NCI-H2196 (cell line): ENCODE measurements at regions not wholly inside any gene's neighbourhood (a gene's known extent, or its start where the extent isn't known, plus 50 kb on each side); places are given as distances from the start of the nearest gene placed in this dataset.

Source experiments
- DNase-seq: peaks from one replicate; lab custom pipeline; 2025; ENCODE audit not compliant: unreplicated experiment; lab: John Stamatoyannopoulos, UW

GRCh38 chr20:50416269-50417022 lies 93.7 kb upstream of the PTPN1 start:
- DNase-seq: no peak

GRCh38 chr20:50417023-50417329 lies 93.2 kb upstream of the PTPN1 start:
- DNase-seq: no peak

DNA sequence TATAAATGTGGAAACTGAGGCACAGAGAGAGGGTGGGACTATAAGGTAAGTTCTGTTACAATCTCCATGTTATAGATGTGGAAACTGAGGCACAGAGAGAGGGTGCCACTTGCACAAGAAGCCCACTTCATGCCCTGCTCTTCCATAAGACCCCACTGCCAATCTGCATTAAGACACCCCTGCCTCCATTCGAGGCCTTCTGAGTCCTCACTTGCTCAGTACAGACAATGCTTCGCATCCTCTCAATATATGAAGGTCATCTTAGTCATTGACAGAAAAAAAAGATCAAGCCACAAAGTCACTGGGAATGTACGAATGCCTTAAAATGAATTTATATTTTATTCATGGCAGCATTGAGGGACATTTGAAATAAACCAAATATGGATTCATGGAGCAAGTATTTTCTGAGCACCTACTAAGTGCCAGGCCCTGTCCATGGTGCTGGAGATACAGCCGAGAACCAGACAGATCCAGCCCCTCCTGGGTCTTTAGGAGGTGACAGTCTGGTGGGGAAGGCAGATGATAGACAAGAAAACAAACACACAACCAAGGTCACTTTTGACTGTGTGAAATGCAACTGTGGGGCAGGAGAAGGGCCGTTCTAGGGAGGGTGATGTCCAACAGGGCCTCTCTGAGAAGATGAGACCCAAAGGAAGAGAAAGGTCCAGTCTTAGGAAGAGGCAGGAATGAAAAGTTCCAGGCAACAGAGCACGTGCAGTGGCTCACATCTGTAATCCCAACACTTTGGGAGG lies 92.5 kb upstream of the PTPN1 start:
- DNase-seq: no peak

- DNase-seq: no peak
Measured at GRCh38 chr20:50418890-50419642, 91.1 kb upstream of the PTPN1 start.

GRCh38 chr20:50420380-50420779 lies 89.8 kb upstream of the PTPN1 start:
- no peak for DNase-seq

GRCh38 chr20:50421356-50422340 lies 88.5 kb upstream of the PTPN1 start:
- DNase-seq: no peak

- no peak for DNase-seq
Measured at GRCh38 chr20:50423758-50424157, 86.4 kb upstream of the PTPN1 start.

GRCh38 chr20:50425076-50425475 lies 85.1 kb upstream of the PTPN1 start:
- DNase-seq: peak; percentile 16

GRCh38 chr20:50426866-50427718 lies 83.1 kb upstream of the PTPN1 start:
- DNase-seq: no peak

DNA sequence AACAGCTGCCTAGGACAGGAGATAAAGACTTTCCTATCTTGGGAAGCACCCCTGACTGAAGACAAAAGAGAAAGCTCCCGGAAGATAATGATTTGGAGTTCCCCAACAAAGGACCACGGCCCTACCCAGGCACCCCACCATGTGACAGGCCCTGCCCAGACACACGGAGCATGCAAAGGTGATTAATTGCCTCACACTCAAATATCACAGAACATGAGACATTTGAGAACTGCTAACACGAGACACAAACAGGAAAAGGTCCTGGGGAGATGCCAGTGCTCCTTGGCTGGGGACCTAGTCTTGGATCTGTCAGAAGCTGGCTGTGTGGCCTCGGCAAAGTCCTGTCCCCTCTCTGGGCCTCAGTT lies 82.5 kb upstream of the PTPN1 start:
- no peak for DNase-seq

GRCh38 chr20:50428097-50428828 lies 81.9 kb upstream of the PTPN1 start:
- DNase-seq: no peak

- no peak for DNase-seq
Measured at GRCh38 chr20:50429412-50429811, 80.8 kb upstream of the PTPN1 start.

DNA sequence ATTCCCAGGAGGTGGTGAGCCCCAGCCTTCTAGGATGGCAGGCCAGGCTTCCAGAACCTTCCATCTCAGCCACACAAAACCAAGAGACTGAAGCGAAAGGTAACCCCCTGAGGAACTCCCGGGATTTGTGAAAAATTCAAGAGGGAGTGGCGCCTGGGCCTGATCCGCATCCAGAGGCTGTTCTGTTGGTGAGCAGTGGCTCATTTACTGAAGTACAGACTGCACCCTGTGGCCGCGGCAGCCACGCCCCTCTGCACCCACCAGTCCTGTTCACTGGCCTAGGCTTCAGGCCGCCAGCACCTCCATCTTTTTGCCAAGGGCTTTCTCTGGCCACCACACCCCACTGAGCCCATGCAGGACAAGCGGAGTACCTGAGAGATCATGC lies 79.1 kb upstream of the PTPN1 start:
- DNase-seq: no peak

DNA sequence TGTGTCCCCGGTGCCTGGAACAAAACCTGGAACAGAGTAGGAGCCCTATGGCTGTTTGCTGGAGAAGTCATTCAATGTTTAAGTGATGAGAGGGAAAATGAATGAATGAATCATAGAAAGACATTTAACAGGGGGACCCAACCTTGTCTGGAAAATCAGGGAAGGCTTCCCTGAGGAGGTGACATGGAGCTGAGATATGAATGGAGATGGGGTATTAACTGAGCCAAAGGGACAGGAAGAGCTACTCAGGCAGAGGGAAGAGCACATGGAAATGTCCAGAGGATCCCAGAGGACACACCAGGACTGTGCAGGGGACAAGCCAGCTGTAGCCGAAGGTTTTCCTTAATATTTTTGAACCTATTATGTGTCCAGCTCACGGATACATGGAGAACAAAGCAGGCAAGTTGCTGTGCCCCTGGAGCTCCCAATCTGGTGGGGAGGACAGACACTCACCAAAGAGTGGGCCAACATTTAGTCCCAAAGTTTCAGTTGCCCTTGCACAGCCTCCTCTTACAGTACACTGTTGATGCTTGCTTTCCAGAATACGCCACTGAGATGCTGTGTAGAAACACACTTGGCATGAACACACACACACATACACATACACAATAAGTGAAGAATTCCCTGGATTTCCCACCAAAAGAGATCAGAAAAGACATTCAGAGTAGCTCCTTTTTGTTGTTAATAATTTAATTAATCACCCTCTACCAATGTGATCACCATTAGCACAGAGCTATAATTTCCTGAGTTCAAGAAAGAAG lies 77.0 kb upstream of the PTPN1 start:
- no peak for DNase-seq

DNA sequence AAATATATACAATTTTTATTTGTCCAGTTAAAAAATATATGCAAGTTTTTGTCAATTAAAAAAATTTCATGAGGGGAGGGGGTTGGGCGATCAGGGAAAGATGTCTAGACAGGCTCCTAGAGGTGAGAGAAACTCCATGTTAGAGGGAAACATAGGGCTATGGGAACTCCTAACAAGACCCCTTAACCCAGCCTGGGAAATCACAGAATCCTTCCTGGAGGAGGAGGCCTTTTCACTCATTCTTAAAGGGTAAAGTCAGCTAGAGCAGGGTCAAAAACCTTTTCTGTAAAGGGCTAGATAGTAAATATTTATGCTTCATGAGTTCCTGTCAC lies 75.9 kb upstream of the PTPN1 start:
- no peak for DNase-seq

- DNase-seq: no peak
Measured at GRCh38 chr20:50434653-50435396, 75.4 kb upstream of the PTPN1 start.

DNA sequence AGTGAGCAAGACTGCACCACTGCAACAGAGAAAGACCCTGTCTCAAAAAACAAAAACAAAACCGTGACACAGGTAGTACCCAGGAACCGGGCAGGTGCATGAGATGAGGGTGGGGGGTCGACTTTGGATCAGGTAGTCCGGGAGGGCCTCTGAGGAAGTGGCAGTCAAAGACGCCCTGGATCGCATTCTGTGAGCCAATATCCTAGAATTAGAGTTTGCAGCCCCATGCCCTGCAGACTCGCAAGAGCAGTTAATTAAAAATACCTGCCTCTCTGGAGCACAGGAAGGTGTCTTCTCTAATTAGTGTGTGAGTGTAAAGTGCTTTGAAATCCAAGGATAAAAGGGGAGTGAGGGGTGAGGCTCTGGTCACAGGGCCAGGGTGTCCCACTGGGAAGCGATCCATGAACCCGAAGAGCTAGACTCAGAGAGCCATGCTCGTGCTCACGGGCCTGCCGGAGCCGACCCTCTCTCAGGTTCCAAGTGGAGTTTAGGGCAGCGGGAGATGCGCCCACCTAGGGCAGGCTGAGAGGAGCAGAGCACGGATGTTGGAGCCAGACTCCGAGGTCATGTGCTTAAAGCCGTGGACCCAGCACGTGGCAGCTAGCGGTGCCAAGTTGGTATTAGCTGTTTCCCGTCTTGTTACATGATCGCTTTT lies 74.7 kb upstream of the PTPN1 start:
- no peak for DNase-seq
